ENCODE measurements at regions not wholly inside any gene's neighbourhood (a gene's known extent, or its start where the extent isn't known, plus 50 kb on each side); places are given as distances from the start of the nearest gene placed in this dataset.

DNA sequence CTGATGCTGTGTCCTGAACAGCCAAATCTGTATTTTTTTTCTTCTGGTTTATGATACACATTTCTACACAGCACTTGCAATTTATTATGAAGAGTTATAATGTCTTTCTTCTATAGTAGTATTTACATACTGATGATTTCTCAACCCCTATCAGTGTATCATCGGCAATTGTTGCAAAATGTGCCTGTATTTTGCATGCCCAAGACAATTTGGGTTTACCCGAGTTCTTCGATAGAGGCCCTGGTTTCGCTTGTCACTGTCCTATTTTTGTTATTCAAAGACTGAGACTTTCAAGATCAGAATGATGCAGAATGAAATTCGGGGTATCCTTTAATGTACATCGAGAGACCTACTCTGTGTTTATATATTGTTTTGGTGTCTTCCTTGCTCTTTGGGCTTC, 184.5 kb upstream of the PRSS58 start:
- Histone ChIP-seq H3K27me3 (no peaks in the 10 kb centered on the region), H3K36me3 (no peaks in the 10 kb centered on the region), H3K4me1 (no peaks in the 10 kb centered on the region), H3K27ac (no peak overlapping the region), H3K4me3 (no peak overlapping the region), H3K9me3 (no peaks in the 10 kb centered on the region)
- DNase-seq (ENCODE audit: low spot score in 2 of 2), result no peak
- TF ChIP-seq, protein P1, sequence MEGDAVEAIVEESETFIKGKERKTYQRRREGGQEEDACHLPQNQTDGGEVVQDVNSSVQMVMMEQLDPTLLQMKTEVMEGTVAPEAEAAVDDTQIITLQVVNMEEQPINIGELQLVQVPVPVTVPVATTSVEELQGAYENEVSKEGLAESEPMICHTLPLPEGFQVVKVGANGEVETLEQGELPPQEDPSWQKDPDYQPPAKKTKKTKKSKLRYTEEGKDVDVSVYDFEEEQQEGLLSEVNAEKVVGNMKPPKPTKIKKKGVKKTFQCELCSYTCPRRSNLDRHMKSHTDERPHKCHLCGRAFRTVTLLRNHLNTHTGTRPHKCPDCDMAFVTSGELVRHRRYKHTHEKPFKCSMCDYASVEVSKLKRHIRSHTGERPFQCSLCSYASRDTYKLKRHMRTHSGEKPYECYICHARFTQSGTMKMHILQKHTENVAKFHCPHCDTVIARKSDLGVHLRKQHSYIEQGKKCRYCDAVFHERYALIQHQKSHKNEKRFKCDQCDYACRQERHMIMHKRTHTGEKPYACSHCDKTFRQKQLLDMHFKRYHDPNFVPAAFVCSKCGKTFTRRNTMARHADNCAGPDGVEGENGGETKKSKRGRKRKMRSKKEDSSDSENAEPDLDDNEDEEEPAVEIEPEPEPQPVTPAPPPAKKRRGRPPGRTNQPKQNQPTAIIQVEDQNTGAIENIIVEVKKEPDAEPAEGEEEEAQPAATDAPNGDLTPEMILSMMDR (IDR thresholded peaks at IDR 0.05), result no peak
- intact Hi-C loops (cut with DNase I), result no loop called here

DNA sequence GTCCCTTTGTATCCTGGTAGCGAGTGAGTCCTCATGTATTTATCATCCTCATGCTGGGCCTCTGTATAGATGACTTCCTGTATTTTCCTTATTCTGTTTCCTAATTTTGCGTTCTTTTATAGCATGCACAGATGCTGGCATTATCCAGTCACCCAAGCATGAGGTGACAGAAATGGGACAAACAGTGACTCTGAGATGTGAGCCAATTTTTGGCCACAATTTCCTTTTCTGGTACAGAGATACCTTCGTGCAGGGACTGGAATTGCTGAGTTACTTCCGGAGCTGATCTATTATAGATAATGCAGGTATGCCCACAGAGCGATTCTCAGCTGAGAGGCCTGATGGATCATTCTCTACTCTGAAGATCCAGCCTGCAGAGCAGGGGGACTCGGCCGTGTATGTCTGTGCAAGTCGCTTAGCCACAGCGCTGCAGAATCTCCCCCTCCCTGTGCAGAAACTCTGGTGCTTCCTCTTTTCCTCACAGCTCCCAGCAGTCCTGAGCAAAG, 183.1 kb upstream of the PRSS58 start:
- Histone ChIP-seq H3K27me3 (no peaks in the 10 kb centered on the region), H3K9me3 (no peaks in the 10 kb centered on the region), H3K4me3 (no peak overlapping the region), H3K36me3 (no peaks in the 10 kb centered on the region), H3K27ac (no peak overlapping the region), H3K4me1 (no peaks in the 10 kb centered on the region)
- TF ChIP-seq, protein P1 (IDR thresholded peaks at IDR 0.05), result no peak
- no peak for DNase-seq (ENCODE audit: low spot score in 2 of 2)
- intact Hi-C loops (cut with DNase I), result no loop called here

DNA sequence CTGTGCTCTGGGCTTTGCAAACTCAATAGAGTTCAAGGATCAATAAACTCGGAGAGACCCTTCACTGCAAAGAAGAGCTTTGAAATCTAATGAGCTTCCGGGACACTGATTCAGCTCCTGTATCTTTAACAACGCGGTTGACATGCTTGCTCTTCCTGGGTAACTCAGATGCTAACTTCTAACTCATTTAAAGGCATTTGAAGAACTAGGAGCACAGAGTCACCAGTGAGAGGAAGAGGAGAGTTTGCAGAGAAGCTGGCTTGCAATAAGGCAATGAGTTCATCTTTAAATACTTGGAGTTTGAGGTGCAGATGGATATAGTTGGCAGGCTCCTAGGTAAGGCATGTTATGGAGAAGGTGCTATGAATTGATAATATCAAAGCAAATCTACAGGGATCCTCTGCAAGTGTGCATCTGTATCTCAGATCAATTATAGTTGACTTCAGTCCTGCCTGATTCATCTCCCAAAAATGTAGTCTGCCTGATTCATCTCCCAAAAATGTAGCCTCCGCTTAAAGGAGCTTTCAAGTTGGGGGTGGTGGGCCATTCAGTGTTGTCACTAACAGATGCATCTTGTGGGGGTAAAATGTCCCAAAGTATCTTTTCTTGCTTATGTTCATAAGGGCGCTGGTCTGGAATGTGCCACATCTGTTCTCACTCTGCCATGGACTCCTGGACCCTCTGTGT, 182.5 kb upstream of the PRSS58 start:
- intact Hi-C loops (cut with DNase I), result no loop called here
- Histone ChIP-seq H3K9me3 (no peaks in the 10 kb centered on the region), H3K36me3 (no peaks in the 10 kb centered on the region), H3K27ac (no peak overlapping the region), H3K4me3 (no peak overlapping the region), H3K27me3 (no peaks in the 10 kb centered on the region), H3K4me1 (no peaks in the 10 kb centered on the region)
- no peak for DNase-seq (ENCODE audit: low spot score in 2 of 2)
- TF ChIP-seq, protein P1 (IDR thresholded peaks at IDR 0.05), result no peak

DNA sequence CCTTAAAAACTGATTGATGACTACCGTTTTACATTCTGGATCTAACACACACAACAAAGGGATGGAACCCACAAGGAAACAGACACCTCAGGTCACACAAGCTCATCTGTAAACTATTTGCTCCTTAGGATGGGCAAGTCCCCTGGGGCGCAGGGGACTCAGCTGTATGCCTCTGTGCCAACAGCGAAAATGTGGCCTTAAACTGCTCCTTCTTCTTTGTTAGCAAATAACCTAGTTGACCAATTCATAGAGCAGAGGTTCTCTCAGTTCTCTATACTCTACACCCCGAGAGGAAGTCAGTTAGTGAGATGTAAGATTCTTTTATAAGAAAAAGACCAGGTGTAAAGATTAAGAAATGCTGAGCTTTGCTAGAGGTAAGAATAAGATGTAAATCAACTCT, 181.9 kb upstream of the PRSS58 start:
- H3K27me3 ChIP-seq, result no peaks in the 10 kb centered on the region
- no peaks in the 10 kb centered on the region for H3K9me3 ChIP-seq
- no peaks in the 10 kb centered on the region for H3K4me1 ChIP-seq
- no peak for DNase-seq (ENCODE audit: low spot score in 2 of 2)
- H3K36me3 ChIP-seq, result no peaks in the 10 kb centered on the region
- intact Hi-C loops (cut with DNase I), result no loop called here
- no peak overlapping the region for H3K27ac ChIP-seq
- H3K4me3 ChIP-seq, result no peak overlapping the region
- TF ChIP-seq, protein P1 (IDR thresholded peaks at IDR 0.05), result no peak

DNA sequence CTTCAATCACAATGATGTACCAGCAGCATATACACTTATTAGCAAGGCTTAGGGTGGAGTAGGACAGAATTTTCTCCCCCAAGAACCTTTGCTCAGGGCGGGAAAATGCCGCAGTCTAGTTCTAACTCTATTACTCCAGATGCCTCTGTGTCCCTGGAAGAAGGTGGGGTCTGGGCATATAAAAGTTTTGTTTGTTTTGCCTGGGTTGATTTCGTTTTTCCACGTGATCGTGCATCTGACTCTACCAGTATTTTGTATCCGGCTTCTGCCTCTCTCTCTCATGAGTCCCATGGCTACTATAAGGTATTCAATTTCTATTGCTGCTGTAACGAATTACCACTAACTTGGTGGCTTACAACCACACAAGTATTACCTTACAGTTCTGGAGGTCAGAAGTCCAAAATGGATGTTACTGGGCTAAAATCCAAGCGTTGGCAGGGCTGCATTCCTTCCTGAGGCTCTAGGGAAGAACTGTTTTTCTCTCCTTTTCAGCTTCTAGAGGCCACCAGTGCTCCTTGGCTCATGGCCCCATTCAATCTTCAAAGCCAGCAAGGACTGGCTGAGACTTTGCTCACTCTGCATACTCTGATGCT, 181.2 kb upstream of the PRSS58 start:
- H3K4me1 ChIP-seq, result no peaks in the 10 kb centered on the region
- no peaks in the 10 kb centered on the region for H3K9me3 ChIP-seq
- H3K27ac ChIP-seq, result no peak overlapping the region
- no peak for DNase-seq (ENCODE audit: low spot score in 2 of 2)
- no peaks in the 10 kb centered on the region for H3K36me3 ChIP-seq
- intact Hi-C loops (cut with DNase I), result no loop called here
- TF ChIP-seq, protein P1 (IDR thresholded peaks at IDR 0.05), result no peak
- no peak overlapping the region for H3K4me3 ChIP-seq
- no peaks in the 10 kb centered on the region for H3K27me3 ChIP-seq

All from ascending aorta (tissue), 2 donors.